ENCODE measurements at regions not wholly inside any gene's neighbourhood (a gene's known extent, or its start where the extent isn't known, plus 50 kb on each side); places are given as distances from the start of the nearest gene placed in this dataset.
"Not testable (repeated sequence)": the region's sequence is repeated elsewhere in the genome, so short reads cannot be mapped to it uniquely, and the experiment has no call there.

DNA sequence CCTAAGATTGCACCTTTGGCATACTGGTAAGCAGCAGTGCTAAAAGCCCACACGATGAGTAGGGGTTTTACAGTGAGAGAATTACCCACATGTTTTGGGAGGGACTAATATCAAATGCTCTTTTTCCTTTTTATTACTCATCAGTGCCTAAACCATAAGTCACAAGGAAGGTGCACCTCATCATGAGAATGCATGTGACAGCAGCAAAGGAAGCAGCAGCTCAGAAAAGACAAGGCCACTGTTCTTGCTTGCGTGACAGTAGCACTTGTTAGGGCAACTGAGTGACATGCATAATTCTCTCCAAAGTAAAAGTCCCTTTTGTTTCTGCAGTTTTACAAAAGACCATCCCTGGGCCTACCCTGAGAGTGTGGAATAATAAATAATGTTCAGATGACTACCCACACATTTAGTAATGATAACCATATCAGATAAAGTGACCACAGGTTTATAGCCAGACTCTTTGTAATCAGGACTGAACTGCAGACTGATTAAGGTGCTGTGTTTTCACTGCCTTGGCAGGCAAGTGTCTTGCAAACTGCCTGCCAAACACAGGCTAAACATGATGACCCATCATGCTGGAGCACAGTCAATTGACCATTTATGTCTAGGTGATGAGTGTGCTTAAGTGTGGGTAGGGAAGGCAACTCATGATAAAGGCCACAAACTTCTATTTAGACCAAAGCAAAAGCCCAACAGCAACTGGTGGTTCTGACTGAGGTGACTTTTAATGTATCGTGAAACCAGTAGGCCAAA is 1751.4 kb downstream of the TP53TG3F start:
- Histone ChIP-seq H3K9me3 (ENCODE audit: severe bottlenecking) (no peaks in the 10 kb centered on the region), H3K4me3 (ENCODE audit: low read depth, low read length) (no peak overlapping the region), H3K27ac (no peak overlapping the region), H3K36me3 (no peaks in the 10 kb centered on the region), H3K27me3 (ENCODE audit: insufficient read depth, low read depth, severe bottlenecking) (peaks cover 35% of the 10 kb centered on the region)
- TF ChIP-seq CTCF (IDR thresholded peaks at IDR 0.05; ENCODE audit: low read depth, low read length), result no peak
- no peak for DNase-seq

- Histone ChIP-seq H3K36me3 (no peaks in the 10 kb centered on the region), H3K9me3 (ENCODE audit: severe bottlenecking) (no peaks in the 10 kb centered on the region), H3K27ac (no peak overlapping the region), H3K4me3 (ENCODE audit: low read depth, low read length) (no peak overlapping the region), H3K27me3 (ENCODE audit: insufficient read depth, low read depth, severe bottlenecking) (peaks cover 5% of the 10 kb centered on the region)
- no peak for DNase-seq
- no peak for TF ChIP-seq CTCF (IDR thresholded peaks at IDR 0.05; ENCODE audit: low read depth, low read length)
Observed at GRCh38 chr16:35214840-35215239, 1755.4 kb downstream of the TP53TG3F start.

GRCh38 chr16:35215287-35215686 is 1755.9 kb downstream of the TP53TG3F start:
- peaks cover 5% of the 10 kb centered on the region for H3K27me3 ChIP-seq (ENCODE audit: insufficient read depth, low read depth, severe bottlenecking)
- H3K27ac ChIP-seq, result no peak overlapping the region
- no peaks in the 10 kb centered on the region for H3K36me3 ChIP-seq
- no peak for DNase-seq
- H3K9me3 ChIP-seq (ENCODE audit: severe bottlenecking), result no peaks in the 10 kb centered on the region
- H3K4me3 ChIP-seq (ENCODE audit: low read depth, low read length), result no peak overlapping the region
- no peak for TF ChIP-seq CTCF (IDR thresholded peaks at IDR 0.05; ENCODE audit: low read depth, low read length)

DNA sequence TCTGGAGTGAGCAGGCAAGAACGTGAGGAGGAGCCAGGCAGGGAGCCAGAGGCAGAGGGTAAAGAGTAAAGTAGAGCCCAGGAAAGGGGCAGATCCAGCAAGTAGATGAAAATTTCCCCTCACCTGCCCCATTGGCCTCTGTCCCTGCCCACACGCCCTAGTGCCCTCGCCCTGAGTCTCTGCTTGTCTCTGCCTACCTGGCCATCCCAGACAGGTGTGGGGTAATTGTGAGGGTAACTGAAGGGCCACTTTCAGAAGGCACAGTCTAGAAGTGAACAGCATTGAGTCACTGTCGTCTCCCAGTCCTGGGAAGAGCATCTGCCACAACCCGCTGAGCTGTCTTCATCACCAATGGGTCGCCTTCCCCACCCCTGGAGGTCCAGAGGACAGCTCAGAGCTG is 1756.8 kb downstream of the TP53TG3F start:
- not testable (repeated sequence) for H3K9me3 ChIP-seq (ENCODE audit: severe bottlenecking); H3K27ac ChIP-seq; DNase-seq; H3K27me3 ChIP-seq (ENCODE audit: insufficient read depth, low read depth, severe bottlenecking); H3K4me3 ChIP-seq (ENCODE audit: low read depth, low read length); H3K36me3 ChIP-seq

- no peaks in the 10 kb centered on the region for H3K9me3 ChIP-seq (ENCODE audit: severe bottlenecking)
- no peak overlapping the region for H3K27ac ChIP-seq
- no peak for TF ChIP-seq CTCF (IDR thresholded peaks at IDR 0.05; ENCODE audit: low read depth, low read length)
- H3K4me3 ChIP-seq (ENCODE audit: low read depth, low read length), result no peak overlapping the region
- no peaks in the 10 kb centered on the region for H3K36me3 ChIP-seq
- DNase-seq, result no peak
- peaks cover 30% of the 10 kb centered on the region for H3K27me3 ChIP-seq (ENCODE audit: insufficient read depth, low read depth, severe bottlenecking)
Observed at GRCh38 chr16:35221482-35222185, 1762.2 kb downstream of the TP53TG3F start.

- Histone ChIP-seq H3K27ac (no peak overlapping the region), H3K9me3 (ENCODE audit: severe bottlenecking) (no peaks in the 10 kb centered on the region), H3K4me3 (ENCODE audit: low read depth, low read length) (no peak overlapping the region), H3K36me3 (no peaks in the 10 kb centered on the region), H3K27me3 (ENCODE audit: insufficient read depth, low read depth, severe bottlenecking) (peaks cover 15% of the 10 kb centered on the region)
- DNase-seq, result no peak
- TF ChIP-seq CTCF (IDR thresholded peaks at IDR 0.05; ENCODE audit: low read depth, low read length), result no peak
Observed at GRCh38 chr16:35234679-35235078, 1775.3 kb downstream of the TP53TG3F start.

All from WERI-Rb-1 (cell line).